ENCODE measurements at regions not wholly inside any gene's neighbourhood (a gene's known extent, or its start where the extent isn't known, plus 50 kb on each side); places are given as distances from the start of the nearest gene placed in this dataset.

DNA sequence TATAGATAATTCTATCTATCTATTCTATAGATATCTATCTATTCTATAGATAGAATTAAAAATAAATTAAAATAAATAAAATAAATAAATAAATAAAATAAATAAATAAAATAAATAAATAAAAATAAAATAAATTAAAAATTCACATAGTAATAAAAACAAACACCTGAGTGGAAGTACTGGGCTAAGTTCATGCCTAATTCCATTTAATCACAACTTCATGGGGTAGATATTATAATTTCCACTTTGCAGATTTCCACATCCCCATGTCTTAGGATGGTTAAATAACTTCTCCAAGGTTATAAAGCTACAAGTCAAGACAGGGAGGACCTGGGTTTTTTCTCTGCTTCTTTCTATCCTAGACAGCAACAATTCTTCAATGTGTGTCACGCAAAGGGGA is 261.4 kb upstream of the MEX3C start:
- TF ChIP-seq, protein P1, sequence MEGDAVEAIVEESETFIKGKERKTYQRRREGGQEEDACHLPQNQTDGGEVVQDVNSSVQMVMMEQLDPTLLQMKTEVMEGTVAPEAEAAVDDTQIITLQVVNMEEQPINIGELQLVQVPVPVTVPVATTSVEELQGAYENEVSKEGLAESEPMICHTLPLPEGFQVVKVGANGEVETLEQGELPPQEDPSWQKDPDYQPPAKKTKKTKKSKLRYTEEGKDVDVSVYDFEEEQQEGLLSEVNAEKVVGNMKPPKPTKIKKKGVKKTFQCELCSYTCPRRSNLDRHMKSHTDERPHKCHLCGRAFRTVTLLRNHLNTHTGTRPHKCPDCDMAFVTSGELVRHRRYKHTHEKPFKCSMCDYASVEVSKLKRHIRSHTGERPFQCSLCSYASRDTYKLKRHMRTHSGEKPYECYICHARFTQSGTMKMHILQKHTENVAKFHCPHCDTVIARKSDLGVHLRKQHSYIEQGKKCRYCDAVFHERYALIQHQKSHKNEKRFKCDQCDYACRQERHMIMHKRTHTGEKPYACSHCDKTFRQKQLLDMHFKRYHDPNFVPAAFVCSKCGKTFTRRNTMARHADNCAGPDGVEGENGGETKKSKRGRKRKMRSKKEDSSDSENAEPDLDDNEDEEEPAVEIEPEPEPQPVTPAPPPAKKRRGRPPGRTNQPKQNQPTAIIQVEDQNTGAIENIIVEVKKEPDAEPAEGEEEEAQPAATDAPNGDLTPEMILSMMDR (IDR thresholded peaks at IDR 0.05) = no peak
- no peak for ATAC-seq (ENCODE audit: low read depth)
- H3K4me1 Mint-ChIP-seq = no peaks in the 10 kb centered on the region
- POLR2A ChIA-PET = no interaction called here
- DNase-seq = no peak
- H3K36me3 Mint-ChIP-seq (ENCODE audit: low read depth) = no peaks in the 10 kb centered on the region
- no peak overlapping the region for H3K4me3 Mint-ChIP-seq
- intact Hi-C loops (cut with micrococcal nuclease) = no loop called here
- H3K27ac Mint-ChIP-seq = no peak overlapping the region
- peaks cover 2% of the 10 kb centered on the region for H3K27me3 Mint-ChIP-seq
- no peaks in the 10 kb centered on the region for H3K9me3 Mint-ChIP-seq
- CTCF ChIA-PET = no interaction called here

DNA sequence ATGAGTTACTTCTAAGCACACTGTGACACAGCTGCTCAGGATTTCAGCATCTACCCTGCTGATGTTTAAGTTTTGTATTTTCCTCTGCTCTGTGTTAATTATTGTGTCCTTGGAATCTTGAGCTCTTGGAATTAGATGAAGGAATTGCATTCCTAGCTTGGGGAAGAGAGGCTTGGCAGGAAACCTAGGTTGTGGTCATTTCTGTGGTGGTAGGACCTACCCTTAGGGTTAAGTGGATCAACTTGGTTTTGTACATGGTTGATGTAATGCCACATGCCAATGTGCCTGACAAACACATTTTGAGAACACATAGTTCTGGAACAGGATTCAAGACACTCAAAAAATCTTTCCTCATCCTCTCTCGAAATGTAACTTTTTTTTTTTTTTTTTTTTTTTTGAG is 264.5 kb upstream of the MEX3C start:
- ChIA-PET POLR2A (no interaction called here), CTCF (no interaction called here)
- Mint-ChIP-seq H3K4me1 (no peaks in the 10 kb centered on the region), H3K4me3 (no peak overlapping the region), H3K27me3 (peaks cover 8% of the 10 kb centered on the region), H3K36me3 (ENCODE audit: low read depth) (no peaks in the 10 kb centered on the region), H3K27ac (no peak overlapping the region), H3K9me3 (no peaks in the 10 kb centered on the region)
- intact Hi-C loops (cut with micrococcal nuclease) = no loop called here
- ATAC-seq (ENCODE audit: low read depth) (no peak), DNase-seq (no peak)
- TF ChIP-seq, protein P1 (IDR thresholded peaks at IDR 0.05) = no peak

DNA sequence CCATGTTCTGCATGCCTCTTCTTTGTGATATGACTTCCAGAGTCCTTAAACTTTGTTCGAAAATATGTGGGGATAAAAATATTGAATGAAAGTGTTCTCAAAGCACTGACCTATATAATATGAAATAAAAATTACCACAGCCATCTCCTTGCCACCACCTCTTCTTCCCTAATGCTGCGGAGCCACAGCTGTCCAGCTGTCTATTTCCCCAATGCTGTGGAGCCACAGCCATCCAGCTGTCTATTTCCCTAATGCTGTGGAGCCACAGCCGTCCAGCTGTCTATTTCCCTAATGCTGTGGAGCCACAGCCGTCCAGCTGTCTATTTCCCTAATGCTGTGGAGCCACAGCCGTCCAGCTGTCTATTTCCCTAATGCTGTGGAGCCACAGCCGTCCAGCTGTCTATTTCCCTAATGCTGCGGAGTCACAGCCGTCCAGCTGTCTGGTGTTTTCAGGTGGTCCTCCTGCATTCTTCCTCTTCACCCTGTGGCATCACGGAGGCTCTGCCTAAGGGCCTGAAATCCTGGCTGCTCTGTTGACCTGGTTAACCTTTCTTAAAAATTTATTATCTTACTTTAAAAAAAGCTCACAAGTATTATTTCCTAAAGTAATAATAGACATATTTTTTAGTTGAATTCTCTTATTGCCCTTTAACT is 266.1 kb upstream of the MEX3C start:
- DNase-seq (no peak), ATAC-seq (ENCODE audit: low read depth) (no peak)
- Mint-ChIP-seq H3K4me1 (no peaks in the 10 kb centered on the region), H3K9me3 (no peaks in the 10 kb centered on the region), H3K36me3 (ENCODE audit: low read depth) (no peaks in the 10 kb centered on the region), H3K27ac (no peak overlapping the region), H3K4me3 (no peak overlapping the region), H3K27me3 (peaks cover 8% of the 10 kb centered on the region)
- intact Hi-C loops (cut with micrococcal nuclease) = no loop called here
- ChIA-PET POLR2A (no interaction called here), CTCF (no interaction called here)
- TF ChIP-seq, protein P1 (IDR thresholded peaks at IDR 0.05) = no peak

- ChIA-PET CTCF (no interaction called here), POLR2A (no interaction called here)
- Mint-ChIP-seq H3K27ac (no peak overlapping the region), H3K4me3 (no peak overlapping the region), H3K9me3 (no peaks in the 10 kb centered on the region), H3K27me3 (peaks cover 5% of the 10 kb centered on the region), H3K36me3 (ENCODE audit: low read depth) (no peaks in the 10 kb centered on the region), H3K4me1 (no peaks in the 10 kb centered on the region)
- DNase-seq (no peak), ATAC-seq (ENCODE audit: low read depth) (no peak)
- TF ChIP-seq, protein P1 (IDR thresholded peaks at IDR 0.05) = no peak
- intact Hi-C loops (cut with micrococcal nuclease) = no loop called here
These were observed 281.4 kb upstream of the MEX3C start for GRCh38 chr18:51478908-51479307.

DNA sequence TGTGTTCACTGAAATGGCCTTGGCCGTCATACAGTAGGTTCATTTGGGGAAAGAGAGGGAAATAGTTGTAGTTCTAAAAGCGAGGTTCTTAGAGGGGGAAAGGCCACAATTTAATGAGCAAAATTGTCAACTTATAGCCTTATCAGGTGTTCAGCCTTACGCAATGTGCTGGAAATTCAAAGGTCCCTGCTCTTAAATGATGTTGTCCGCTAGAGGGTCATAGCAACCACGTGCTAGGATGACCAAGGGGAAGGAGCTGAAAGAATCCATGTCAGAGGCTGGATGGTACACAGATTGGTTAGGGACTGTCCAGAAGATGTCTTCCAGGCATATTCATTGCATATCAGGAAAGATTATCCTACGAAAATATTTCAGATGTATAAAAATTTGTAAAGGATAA is 282.3 kb upstream of the MEX3C start:
- Mint-ChIP-seq H3K4me3 (no peak overlapping the region), H3K4me1 (no peaks in the 10 kb centered on the region), H3K27me3 (peaks cover 5% of the 10 kb centered on the region), H3K36me3 (ENCODE audit: low read depth) (no peaks in the 10 kb centered on the region), H3K27ac (no peak overlapping the region), H3K9me3 (no peaks in the 10 kb centered on the region)
- TF ChIP-seq, protein P1 (IDR thresholded peaks at IDR 0.05) = no peak
- POLR2A ChIA-PET = no interaction called here
- ATAC-seq (ENCODE audit: low read depth) (no peak), DNase-seq (no peak)
- intact Hi-C loops (cut with micrococcal nuclease) = no loop called here
- CTCF ChIA-PET = no interaction called here

All from activated B cell treated with CpG ODN at 0.5 μM for 24 hours (primary cell).